ENCODE measurements at regions not wholly inside any gene's neighbourhood (a gene's known extent, or its start where the extent isn't known, plus 50 kb on each side); places are given as distances from the start of the nearest gene placed in this dataset.
"Not testable (repeated sequence)": the region's sequence is repeated elsewhere in the genome, so short reads cannot be mapped to it uniquely, and the experiment has no call there.

DNA sequence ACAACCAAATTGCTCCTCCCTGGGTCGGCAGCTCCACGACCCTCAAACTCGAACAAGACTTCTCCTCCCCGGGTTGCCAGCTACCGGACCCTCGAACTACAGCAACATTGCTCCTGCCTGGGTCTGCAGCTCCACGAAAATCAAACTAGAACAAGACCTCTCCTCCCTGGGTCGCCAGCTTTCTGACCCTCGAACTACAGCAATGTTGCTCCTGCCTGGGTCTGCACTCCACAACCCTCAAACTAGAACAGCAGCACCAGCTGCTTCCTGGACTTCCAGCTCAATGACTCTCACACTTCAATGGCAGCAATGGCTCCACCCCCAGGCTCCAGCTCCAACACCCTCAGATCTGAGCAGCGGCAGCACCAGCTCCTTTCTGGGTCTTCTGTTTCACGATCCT lies 311.6 kb downstream of the PREX1 start:
- TF ChIP-seq, protein P1, sequence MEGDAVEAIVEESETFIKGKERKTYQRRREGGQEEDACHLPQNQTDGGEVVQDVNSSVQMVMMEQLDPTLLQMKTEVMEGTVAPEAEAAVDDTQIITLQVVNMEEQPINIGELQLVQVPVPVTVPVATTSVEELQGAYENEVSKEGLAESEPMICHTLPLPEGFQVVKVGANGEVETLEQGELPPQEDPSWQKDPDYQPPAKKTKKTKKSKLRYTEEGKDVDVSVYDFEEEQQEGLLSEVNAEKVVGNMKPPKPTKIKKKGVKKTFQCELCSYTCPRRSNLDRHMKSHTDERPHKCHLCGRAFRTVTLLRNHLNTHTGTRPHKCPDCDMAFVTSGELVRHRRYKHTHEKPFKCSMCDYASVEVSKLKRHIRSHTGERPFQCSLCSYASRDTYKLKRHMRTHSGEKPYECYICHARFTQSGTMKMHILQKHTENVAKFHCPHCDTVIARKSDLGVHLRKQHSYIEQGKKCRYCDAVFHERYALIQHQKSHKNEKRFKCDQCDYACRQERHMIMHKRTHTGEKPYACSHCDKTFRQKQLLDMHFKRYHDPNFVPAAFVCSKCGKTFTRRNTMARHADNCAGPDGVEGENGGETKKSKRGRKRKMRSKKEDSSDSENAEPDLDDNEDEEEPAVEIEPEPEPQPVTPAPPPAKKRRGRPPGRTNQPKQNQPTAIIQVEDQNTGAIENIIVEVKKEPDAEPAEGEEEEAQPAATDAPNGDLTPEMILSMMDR (conservative IDR thresholded peaks at IDR 0.05): not testable (repeated sequence)
- TF ChIP-seq EZH2 (IDR thresholded peaks at IDR 0.05; ENCODE audit: low read depth): not testable (repeated sequence)
